ENCODE measurements at regions not wholly inside any gene's neighbourhood (a gene's known extent, or its start where the extent isn't known, plus 50 kb on each side); places are given as distances from the start of the nearest gene placed in this dataset.

DNA sequence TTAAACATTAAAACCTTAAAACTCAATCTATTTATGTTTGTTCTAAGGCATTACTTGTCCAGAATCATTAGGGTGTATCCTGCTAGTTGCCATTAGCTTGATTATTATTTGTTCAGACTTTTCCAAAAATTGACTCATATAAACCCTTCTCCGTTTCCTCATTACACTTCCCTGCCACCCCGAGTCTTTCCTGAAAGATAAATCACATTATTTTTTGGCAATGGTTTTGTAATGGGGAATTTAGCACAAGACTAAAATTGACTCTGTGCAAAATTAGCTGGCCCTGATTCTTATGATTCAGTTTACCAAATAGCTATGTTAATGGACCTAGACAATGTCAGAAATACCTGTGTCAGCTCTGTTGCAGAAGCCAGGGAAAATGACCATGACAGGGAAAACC is 112.2 kb upstream of the NT5C1B start:
- no peak for DNase-seq

DNA sequence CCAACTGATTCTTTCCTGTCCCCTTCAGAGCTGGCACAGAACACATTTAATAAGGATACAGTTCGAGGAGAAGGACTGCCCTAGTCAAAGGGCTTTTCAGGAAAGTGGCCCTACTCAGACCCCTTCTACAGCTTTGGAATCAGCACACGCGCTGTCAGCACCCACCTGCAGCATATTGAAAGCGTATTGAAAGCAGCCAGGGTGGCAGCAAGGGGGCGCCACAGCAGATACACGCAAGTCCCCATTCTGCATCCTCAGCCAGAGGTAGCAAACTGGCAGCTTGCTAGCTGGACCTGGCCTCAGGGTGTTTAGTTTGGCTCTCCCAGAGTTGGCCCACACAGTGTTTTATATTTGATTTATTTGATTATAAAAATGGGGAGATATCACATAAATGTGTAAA is 101.0 kb upstream of the NT5C1B start:
- no peak for DNase-seq

DNA sequence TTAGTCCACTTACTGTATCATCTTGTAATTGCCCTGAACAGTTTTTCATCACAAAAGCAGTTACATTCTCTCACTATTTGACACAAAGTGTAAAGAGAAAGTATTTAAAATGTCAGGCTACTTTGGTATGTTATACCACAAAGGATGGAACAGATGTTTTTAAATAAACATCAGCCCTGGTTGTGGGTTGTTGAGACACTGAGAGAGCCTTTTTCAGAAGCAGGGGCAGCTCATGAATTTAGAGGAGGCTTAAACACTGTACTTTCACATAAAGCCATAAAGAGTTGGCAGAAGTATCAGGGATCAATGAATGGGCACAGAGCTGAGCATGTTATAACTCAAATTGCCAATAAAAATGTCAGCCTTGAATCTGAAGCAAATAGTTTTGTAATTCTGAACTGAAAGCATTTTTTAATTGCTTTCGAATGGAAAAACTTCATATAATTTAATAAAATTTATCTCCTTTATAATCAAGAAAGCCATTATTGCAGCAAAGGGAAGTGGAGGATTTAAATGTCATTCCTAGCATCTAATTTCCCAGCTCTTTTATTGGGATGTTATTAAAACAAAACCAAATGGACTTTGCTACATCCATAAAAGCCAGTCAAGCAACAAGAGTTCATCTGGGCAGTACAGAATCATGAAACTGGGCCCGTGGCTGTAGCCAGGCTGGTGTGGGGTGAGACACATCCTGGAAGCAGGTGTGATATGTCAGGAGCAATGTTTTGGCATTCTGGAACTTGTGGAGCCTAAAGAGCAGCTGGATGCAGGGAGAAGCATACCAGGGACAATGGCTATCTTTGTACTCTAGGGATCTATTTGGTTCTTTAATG is 95.1 kb upstream of the NT5C1B start:
- no peak for DNase-seq

DNA sequence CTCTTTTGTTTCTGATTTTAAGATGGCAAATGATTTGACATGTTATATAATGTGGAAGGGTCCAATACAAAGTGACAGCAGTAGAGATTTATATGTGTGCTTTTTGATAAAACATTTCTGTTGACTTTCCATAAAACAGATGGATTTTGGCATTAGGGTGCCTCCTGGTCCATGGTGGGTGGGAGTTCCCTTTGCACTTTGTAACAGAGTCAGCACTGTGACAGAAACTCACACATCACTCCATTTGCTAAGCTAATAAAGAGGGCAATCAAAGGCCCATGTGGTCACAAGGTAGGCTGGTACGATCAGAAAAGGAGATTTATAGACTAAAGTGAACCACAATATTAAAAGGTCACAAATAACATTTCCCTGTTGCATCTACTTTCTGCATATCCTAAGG is 93.3 kb upstream of the NT5C1B start:
- DNase-seq, result no peak

DNA sequence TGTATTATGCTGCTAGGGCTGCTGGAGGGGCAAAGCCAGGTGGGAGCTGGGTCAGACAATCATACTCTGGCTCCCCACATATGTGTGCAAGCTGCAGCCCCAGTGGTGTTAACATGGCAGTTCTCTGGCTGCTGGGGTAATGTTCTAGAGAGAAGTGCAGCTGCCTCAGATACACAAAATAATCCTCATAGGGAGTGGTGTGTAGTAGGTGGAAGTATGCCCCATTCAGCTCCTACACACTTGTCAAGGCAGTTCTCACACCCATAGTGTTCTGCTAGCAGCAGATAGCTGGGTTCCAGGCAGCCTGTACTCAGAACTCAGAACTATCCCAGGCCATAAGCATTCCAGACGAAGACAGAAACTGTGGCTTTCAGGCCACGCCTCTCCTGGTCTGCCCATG is 87.9 kb upstream of the NT5C1B start:
- DNase-seq, result no peak

DNA sequence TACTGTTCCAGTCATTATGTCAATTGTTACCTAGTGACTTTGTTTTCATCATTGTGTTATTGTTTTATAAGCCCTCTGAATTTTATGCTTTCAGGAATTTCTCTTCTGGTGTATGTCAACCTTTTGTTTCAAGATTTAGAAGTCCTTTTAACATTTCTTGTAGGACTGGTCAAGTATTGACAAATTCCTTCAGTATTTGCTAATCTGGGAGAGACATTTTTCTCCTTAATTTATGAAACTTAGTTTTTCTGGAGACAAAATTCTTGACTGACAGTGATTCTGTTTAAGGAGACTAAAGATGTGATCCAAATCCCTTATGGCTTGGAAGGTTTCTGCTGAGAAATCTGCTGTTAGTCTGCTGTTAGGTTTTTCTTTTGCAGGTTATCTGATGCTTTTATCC is 84.9 kb upstream of the NT5C1B start:
- DNase-seq, result no peak

DNA sequence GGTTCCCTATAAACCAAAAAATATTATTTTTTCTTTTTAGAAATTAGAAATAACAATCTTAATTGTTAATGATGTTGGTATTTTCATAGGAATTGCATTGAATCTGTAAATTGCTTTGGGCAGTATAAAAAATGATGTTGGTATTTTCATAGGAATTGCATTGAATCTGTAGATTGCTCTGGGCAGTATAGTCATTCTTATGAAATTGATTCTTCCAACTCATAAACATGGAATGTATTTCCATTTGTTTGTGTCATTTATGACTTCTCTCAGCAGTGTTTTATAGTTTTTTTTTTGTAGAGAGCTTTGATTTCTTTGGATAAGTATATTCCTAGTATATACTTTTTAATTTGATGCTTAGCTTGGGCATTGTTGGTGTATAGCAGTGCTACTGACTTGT is 82.0 kb upstream of the NT5C1B start:
- DNase-seq, result peak in 1 of 2 experiments; percentile 36

DNA sequence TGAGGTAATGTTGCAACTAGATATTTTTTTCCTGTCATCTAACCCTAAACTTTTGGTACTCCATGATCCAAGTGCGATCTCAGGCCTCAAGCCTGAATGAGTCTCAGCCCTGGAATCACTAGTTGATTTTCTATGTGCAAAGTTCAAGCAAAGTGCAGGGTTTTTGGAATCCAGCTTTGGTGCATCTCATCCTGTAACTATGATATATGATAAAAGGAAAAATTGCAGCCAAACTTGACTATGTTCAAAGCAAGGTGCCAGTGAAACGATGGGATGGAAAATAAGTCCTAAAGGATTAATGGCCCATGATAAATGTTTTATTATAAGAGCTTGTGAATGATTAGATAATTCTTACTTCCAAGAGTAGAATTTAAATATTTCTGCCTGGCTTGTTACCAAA is 78.9 kb upstream of the NT5C1B start:
- DNase-seq, result no peak

DNA sequence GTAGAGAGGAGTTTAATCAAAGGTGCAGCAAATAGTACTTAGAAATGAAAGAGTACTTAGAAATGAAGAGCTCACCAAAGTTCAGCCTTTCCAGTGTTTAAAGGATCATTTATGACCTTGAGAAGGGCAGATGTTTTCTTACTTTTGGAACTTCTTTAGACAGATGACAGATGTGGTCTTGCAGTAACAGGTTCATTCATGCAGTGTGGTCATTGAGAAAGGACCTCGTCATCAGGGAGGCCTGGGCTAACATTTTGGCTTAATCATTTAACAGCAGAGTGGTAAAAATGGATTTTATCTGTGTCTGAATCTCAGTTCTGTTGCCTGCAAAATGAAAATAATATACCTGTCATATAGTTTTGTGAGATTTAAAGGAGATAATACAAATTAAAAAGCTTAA is 75.1 kb upstream of the NT5C1B start:
- no peak for DNase-seq

DNA sequence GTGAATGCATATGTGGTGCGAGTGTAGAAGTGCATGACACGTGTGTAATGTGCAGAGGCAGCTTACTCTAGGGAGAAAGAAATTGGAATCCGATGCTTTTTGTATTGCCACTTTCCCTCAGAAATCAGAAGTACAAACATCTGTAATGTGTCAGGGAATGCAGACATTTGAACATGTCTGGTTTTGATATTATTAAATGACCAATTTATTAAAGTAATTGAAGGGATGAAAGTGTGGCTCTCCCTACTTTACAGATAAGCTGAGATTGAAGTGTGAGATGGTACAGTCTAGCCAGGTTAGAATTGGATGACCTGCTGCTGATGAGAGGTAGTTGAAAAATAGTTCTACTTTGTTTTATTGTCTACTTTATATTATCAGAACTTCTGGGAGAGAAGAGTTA is 74.5 kb upstream of the NT5C1B start:
- DNase-seq, result no peak

DNA sequence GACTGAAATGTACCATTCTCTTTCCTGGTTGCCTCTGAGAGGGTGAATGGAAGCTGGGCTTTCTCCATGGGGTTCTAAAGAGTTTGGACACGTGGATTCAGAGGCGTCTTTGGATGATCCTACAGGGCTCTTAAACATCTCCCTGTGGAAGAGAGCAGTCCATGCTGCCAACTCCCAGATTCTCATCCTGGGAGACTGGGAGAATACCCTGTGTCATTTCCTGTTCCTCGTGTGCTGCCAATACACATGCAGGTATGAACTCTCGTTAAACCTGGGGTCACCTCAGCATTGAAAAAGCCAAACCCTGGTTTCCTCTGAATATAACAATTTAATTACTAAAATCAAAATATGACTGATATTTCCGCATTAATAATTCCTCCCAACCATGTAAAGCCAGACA is 73.3 kb upstream of the NT5C1B start:
- DNase-seq, result no peak

DNA sequence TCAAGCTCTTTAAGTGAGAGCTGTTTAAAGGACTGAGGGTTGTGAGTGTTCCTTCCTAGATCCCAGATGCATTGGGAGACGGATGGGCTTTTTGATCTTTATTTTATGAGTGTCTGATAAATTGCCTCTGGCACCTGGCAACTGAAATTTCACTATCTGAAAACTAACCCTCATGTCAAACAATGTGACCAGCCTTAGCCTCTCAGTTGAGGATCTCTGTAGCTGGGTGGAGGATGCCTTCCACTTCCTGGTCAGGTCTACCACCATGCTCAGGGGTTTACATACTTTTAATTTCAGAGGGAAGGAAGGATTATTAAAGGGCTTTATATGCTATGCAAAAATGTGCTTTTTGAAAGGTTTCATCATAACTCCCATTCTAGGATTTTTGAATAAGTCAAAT is 70.5 kb upstream of the NT5C1B start:
- DNase-seq, result no peak

DNA sequence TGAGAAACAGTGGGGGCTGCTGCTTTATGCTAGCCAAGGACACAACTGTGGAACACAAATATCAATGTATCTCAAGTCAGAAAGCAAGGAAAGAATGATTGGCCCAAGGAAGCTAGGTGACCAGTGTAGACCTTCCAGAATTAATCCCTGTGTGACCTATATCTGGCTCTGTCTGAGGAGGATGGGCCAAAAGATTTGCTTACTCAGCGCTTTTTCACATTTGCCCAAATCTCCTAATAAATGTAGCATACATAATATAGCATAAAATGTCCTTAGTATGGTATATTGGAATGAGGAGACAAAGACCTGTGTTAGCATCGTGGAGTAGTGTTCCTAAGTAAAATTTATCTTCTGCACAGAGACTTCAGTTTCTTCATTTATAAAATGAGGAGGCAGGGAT is 66.7 kb upstream of the NT5C1B start:
- no peak for DNase-seq

DNA sequence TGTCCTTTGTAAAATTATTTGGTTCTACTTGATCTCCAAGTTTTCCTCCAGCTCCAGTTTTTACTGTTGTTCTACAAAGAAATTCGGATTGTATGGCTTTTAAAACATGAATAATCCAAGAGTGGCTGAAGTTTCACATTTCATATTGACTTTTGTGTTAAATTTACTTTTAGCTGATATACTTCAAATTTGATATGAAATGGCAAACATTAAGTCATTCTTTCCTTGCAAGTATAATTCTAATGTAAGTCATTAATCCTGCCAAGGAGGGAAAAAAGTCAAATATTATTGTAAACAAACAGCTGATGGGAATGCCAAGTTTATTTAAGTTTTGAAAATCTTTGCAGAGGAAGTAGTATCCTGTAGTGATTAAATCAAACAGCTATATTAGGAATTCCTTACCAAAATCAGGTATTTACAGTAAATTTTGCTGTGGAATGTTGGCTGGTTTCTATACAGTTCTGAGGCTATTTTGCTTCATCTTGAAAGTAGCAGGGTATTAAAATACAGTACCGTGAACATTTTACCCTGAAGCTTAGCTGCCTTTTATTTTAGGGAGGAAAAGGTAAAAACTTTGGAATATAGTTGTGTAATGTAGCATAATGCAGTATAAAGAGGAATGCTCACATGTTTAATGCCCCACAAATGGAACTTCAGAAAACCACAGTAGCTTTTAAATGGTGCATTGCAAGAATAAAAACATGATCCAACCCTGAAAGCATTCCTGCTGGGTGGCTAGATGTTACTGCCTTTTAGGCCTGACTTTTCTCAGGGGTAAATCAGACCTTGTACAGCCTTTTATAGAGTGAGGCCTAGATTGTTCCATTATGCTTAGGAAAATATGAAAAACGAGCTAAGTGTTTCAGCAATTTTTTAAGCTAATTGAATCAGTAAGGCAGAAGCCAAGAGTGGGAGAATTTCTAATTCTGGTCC is 62.7 kb upstream of the NT5C1B start:
- DNase-seq, result no peak

DNA sequence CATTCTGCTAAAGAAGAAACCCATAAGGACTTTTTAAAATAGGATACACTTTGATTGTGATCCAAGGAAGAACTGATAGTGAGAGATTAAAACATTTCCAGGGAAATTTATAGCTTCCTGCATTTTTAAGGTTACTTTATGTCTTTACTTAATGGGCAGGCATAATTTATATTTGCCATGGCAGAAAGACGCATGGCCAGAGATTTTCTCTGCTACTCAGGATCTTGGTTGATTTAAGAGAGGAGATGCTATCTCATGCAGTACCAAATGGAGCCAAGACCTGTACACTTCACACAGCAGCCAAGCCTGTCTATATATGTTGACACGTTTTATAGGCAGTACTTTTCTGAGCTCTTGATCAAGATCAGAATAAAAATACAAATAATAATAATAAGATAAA is 60.9 kb upstream of the NT5C1B start:
- no peak for DNase-seq

DNA sequence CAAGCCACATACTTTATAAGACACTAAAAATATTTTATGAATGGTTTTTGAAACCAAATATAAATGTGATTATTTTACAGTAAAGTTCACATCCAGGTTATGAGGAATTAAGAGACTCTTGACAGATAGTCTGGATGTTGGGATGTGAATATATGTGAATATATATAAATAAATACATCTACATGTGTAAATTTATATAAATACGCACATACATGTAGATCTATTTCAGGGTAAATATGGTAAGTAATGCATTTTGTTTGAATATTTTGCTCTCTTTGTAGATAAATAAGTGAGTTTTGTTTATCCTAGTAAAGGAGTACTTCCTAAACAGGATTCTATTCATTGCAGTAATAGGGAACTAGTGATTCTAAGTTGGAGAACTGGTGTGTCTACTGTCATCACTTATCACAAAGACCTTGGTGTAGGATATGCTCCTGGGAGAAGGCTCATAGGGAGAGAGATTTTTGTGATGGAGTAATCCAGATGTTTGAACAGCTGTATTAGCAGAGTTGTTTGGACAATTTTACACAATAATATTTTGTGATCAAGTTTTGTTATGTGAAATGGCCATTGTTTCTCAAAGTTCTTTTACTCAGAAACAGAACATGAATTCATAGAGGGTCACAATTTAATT is 60.2 kb upstream of the NT5C1B start:
- DNase-seq, result no peak

DNA sequence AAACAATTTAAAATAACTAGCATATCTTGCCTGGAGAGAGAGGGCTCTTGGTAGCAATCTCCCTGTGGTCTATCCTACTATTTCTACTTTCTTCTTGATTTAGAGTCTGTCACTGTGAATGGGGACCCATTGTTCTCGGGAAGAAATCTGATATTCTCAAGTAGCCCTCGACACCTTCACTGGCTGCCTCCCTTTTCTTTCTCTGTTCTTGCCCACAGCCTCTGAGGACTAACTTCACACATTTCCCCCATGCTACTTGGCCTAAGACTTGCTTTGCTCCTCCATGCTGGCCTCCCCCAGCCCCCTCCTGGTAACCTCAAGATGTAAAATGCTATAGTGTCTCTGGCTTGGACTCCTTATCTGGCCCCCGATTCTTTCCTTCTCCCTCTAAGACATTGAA is 58.8 kb upstream of the NT5C1B start:
- DNase-seq, result no peak

DNA sequence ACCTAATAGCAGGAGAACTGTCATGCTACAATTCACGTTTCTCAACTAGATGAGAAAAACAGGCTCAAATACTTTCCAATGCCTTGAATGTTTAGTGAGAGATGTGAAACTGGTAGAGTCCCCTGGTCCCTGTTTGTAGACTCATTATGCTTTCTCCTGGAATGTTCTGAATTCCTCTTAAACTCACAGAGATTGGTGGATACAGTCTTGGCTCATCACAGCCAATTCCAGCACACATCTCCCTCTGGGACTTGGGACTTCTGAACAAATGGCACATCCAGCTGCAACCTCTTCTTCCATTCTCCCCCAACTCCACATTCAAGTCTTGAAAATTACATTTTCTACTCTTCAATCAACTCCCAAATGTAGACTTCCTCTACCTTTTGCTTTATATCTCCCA is 58.4 kb upstream of the NT5C1B start:
- DNase-seq, result no peak

DNA sequence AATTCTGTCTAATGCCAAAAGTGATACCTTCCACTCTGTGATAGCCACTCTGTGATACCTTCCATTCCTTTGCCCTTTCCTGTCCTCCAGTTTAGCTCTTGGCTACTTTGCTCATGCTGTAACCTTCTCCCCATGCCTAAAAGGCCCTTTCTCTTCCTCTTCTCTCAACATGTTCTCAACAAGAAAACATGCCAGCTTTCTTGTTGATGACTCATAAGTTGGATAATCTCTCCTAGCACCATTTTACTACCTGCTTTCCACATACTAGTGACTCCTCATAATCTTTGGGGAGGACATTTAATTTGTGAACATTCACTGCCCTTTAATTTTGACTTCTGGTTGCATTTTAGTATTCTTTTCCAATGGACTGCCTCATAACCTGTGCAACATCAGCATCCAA is 55.9 kb upstream of the NT5C1B start:
- DNase-seq, result no peak

DNA sequence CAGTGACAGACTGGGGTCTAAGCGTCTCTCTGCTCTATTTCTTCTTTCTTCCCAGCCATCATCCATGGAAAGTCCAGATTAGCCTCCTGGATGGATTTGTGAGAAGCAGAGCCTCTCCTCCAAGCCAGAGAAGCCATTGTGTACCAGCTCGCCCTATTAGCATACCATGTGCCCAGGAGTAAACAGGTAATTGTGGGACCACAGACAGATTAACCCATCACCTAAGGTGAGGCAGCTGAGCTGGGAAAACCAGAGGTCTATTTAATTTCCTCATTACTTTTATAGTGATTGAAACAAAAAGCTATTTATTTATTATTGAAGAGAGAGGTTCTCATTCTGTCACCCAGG is 54.7 kb upstream of the NT5C1B start:
- no peak for DNase-seq

DNA sequence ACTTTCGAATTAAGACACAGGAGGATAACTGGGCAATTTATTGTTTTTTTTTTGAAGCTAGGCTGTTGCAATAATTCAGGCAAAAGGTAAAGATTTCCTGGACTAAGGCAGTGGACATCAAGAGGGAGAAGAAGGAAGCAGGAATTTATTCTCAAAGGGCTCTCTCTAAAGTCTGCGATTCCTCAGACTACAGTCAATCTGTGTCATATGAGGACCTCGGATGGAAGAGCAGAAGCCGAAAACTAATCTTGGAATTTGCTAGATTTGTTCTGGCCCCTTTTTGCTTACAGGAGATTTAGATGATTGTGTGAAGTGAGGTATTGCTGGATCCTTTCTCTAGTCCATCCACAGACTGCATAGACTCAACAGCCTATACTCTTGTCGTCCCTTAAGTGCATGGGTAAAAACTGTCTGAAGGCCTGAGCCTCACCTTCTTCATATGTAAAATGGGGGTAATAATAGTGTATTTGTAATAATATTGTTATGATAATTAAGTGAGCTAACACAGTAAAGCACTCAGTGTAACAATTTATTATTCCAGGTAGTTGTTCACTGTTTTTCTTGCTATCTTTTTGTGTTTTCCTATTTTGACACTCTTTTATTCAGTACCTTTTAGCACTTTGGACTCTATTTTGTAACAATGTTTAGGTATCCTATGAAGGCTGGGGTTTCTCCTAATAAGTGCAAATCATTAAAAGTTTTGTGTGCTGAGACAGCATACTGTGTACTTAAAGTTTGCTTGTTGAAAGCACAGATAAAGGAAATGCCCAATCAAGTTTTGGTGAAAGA is 54.2 kb upstream of the NT5C1B start:
- DNase-seq, result no peak

DNA sequence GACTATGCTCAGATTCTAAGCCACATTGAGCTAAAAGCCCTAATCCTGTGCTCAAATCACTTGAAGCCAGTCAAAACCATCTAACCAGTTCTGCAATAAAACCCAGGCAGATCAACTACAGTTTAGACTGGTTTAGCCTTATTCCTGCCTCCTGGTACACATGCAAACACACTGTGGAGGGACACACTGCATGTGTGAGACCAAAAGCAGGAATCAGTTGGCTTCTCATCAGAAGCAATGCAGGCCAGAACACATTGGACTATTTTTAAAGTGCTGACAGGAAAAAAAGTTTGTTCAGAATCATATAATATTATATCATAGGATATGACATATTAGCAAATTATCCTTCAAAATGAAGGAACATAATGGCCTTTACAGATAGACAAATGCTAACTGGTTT is 52.5 kb upstream of the NT5C1B start:
- DNase-seq, result no peak

Data from SW 1271 (cell line).